Glutamatergic neuron (in vitro differentiated cells): ENCODE measurements at regions not wholly inside any gene's neighbourhood (a gene's known extent, or its start where the extent isn't known, plus 50 kb on each side); places are given as distances from the start of the nearest gene placed in this dataset.

Source experiments
- DNase-seq: peaks from one replicate; pipeline ENCODE4 v3.0.0; 2022
- H3K27ac Mint-ChIP-seq: one replicate; pipeline ENCODE4 v1.8.0; 2020; ENCODE audit warnings: mild to moderate bottlenecking, mixed read lengths, inconsistent platforms; ENCODE audit not compliant: unreplicated experiment
- H3K27me3 Mint-ChIP-seq: one replicate; pipeline ENCODE4 v1.8.0; 2020; ENCODE audit warnings: mild to moderate bottlenecking, moderate library complexity, mixed read lengths, inconsistent platforms; ENCODE audit not compliant: unreplicated experiment
- H3K36me3 Mint-ChIP-seq: one replicate; pipeline ENCODE4 v1.8.0; 2020; ENCODE audit warnings: mild to moderate bottlenecking, mixed read lengths, inconsistent platforms; ENCODE audit not compliant: unreplicated experiment
- H3K4me1 Mint-ChIP-seq: one replicate; pipeline ENCODE4 v1.8.0; 2020; ENCODE audit warnings: mild to moderate bottlenecking, low read depth, mixed read lengths, inconsistent platforms; ENCODE audit not compliant: unreplicated experiment
- H3K4me3 Mint-ChIP-seq: one replicate; pipeline ENCODE4 v1.8.0; 2020; ENCODE audit warnings: mild to moderate bottlenecking, mixed read lengths, inconsistent platforms; ENCODE audit not compliant: unreplicated experiment
- H3K9me3 Mint-ChIP-seq: one replicate; pipeline ENCODE4 v1.8.0; 2020; ENCODE audit warnings: mild to moderate bottlenecking, moderate library complexity, mixed read lengths, inconsistent platforms; ENCODE audit not compliant: unreplicated experiment
- CTCF ChIP-seq: fragments of 200-600 bp; sonication (generic); IDR thresholded peaks from one replicate; pipeline ENCODE4 v1.5.0; 2021; ENCODE audit not compliant: partially characterized antibody, unreplicated experiment

GRCh38 chr1:213773975-213774374 is 213.8 kb upstream of the PROX1 start:
- Mint-ChIP-seq H3K9me3 (peaks cover 5% of the 10 kb centered on the region), H3K4me1 (peaks cover 26% of the 10 kb centered on the region), H3K4me3 (no peak overlapping the region), H3K36me3 (no peaks in the 10 kb centered on the region), H3K27me3 (peaks cover 9% of the 10 kb centered on the region), H3K27ac (peak overlapping the region; percentile 83)
- TF ChIP-seq CTCF, result no peak
- no peak for DNase-seq

GRCh38 chr1:213776969-213777368 is 210.8 kb upstream of the PROX1 start:
- Mint-ChIP-seq H3K4me1 (peaks cover 22% of the 10 kb centered on the region), H3K4me3 (no peak overlapping the region)
- DNase-seq, result no peak

GRCh38 chr1:213779228-213779627 is 208.5 kb upstream of the PROX1 start:
- no peak for DNase-seq
- no peaks in the 10 kb centered on the region for H3K36me3 Mint-ChIP-seq
- H3K27me3 Mint-ChIP-seq, result no peaks in the 10 kb centered on the region
- no peak overlapping the region for H3K4me3 Mint-ChIP-seq
- peaks cover 11% of the 10 kb centered on the region for H3K4me1 Mint-ChIP-seq
- no peak for TF ChIP-seq CTCF
- H3K9me3 Mint-ChIP-seq, result peaks cover 1% of the 10 kb centered on the region
- H3K27ac Mint-ChIP-seq, result no peak overlapping the region

More at GRCh38 chr1:213776969-213777368, 210.8 kb upstream of the PROX1 start:
- Mint-ChIP-seq H3K27ac (no peak overlapping the region), H3K27me3 (peaks cover 7% of the 10 kb centered on the region), H3K9me3 (peaks cover 5% of the 10 kb centered on the region), H3K36me3 (no peaks in the 10 kb centered on the region)
- TF ChIP-seq CTCF, result no peak

GRCh38 chr1:213782941-213783672 is 204.7 kb upstream of the PROX1 start:
- H3K4me3 Mint-ChIP-seq, result no peak overlapping the region
- peaks cover 1% of the 10 kb centered on the region for H3K9me3 Mint-ChIP-seq
- TF ChIP-seq CTCF, result no peak
- no peaks in the 10 kb centered on the region for H3K36me3 Mint-ChIP-seq
- H3K4me1 Mint-ChIP-seq, result peaks cover 4% of the 10 kb centered on the region
- H3K27me3 Mint-ChIP-seq, result no peaks in the 10 kb centered on the region
- no peak for DNase-seq
- no peak overlapping the region for H3K27ac Mint-ChIP-seq

GRCh38 chr1:213783893-213784292 is 203.9 kb upstream of the PROX1 start:
- Mint-ChIP-seq H3K4me3 (no peak overlapping the region), H3K27ac (no peak overlapping the region), H3K4me1 (peaks cover 2% of the 10 kb centered on the region), H3K9me3 (peaks cover 1% of the 10 kb centered on the region), H3K36me3 (no peaks in the 10 kb centered on the region), H3K27me3 (no peaks in the 10 kb centered on the region)
- no peak for DNase-seq
- TF ChIP-seq CTCF, result no peak
